IMR-90 (cell line): ENCODE measurements at regions not wholly inside any gene's neighbourhood (a gene's known extent, or its start where the extent isn't known, plus 50 kb on each side); places are given as distances from the start of the nearest gene placed in this dataset.

Experiments used
- ATAC-seq: fragments of 200-7000 bp; cut with Tn5 transposase; 2 replicates; pipeline ENCODE4 v1.9.1; 2020; ENCODE audit warnings: low read depth, mild to moderate bottlenecking, moderate library complexity
- BruUV-seq: library from RNA; stranded (reverse); fragments of 400-500 nt; replicated peaks from 2 replicates; lab custom pipeline; 2021; lab: Mats Ljungman, UMichigan
- CTCF ChIA-PET: fragments of 300-600 bp; formaldehyde crosslinking; extraction: SDS; loops from one replicate; lab custom pipeline; 2021; ENCODE audit warnings: antibody characterized with exemption; lab: Yijun Ruan, JAX
- POLR2A ChIA-PET: fragments of 300-600 bp; sonication (Branson Sonifier 250); formaldehyde crosslinking; loops from one replicate; lab custom pipeline; 2022; ENCODE audit warnings: antibody characterized with exemption; ENCODE audit not compliant: unreplicated experiment; lab: Charles Lee
- DNase-seq: peaks from one replicate; pipeline ENCODE4 v3.0.0; 2013
- H2AFZ ChIP-seq: replicated peaks from 2 replicates; pipeline ENCODE3; 2013; ENCODE audit warnings: low read length, mild to moderate bottlenecking; ENCODE audit not compliant: poor library complexity
- H2AK5ac ChIP-seq: 2 replicates; pipeline ENCODE4 v1.6.1; 2013; ENCODE audit warnings: low read depth, low read length, inconsistent platforms
- H2AK9ac ChIP-seq: replicated peaks from 2 replicates; pipeline ENCODE3; 2013; ENCODE audit warnings: mild to moderate bottlenecking, low read depth, low read length, moderate library complexity; ENCODE audit not compliant: poor library complexity
- H2BK120ac ChIP-seq: 2 replicates; pipeline ENCODE4 v1.6.1; 2013; ENCODE audit warnings: low read depth, low read length, inconsistent platforms
- H2BK15ac ChIP-seq: 3 replicates; pipeline ENCODE4 v1.6.1; 2013; ENCODE audit warnings: low read depth, low read length, inconsistent platforms
- H2BK20ac ChIP-seq: 2 replicates; pipeline ENCODE4 v1.6.1; 2013; ENCODE audit warnings: low read depth, mild to moderate bottlenecking, inconsistent platforms, low read length, moderate library complexity
- H2BK5ac ChIP-seq: 2 replicates; pipeline ENCODE4 v1.6.1; 2013; ENCODE audit warnings: mild to moderate bottlenecking, low read depth, low read length, inconsistent platforms; ENCODE audit not compliant: poor library complexity, severe bottlenecking
- H3K14ac ChIP-seq: replicated peaks from 2 replicates; pipeline ENCODE4 v1.6.1; 2013; ENCODE audit warnings: low read depth, low read length, inconsistent platforms
- H3K18ac ChIP-seq: 2 replicates; pipeline ENCODE4 v1.6.1; 2013; ENCODE audit warnings: low read depth, low read length, control low read depth
- H3K23ac ChIP-seq: 2 replicates; pipeline ENCODE4 v1.6.1; 2013; ENCODE audit warnings: low read depth, low read length, inconsistent platforms
- H3K27ac ChIP-seq: 2 replicates; pipeline ENCODE4 v1.5.1; 2013; ENCODE audit warnings: mild to moderate bottlenecking, control low read depth, low read length; ENCODE audit not compliant: insufficient read depth
- H3K27me3 ChIP-seq: 2 replicates; pipeline ENCODE4 v1.6.1; 2013; ENCODE audit warnings: low read length; ENCODE audit not compliant: control insufficient read depth, insufficient read depth
- H3K36me3 ChIP-seq: 2 replicates; pipeline ENCODE4 v1.6.1; 2013; ENCODE audit warnings: low read length, mixed read lengths; ENCODE audit not compliant: control insufficient read depth, insufficient read depth
- H3K4ac ChIP-seq: 2 replicates; pipeline ENCODE4 v1.6.1; 2013; ENCODE audit warnings: low read depth, low read length, inconsistent platforms
- H3K4me1 ChIP-seq: 2 replicates; pipeline ENCODE4 v1.6.1; 2013; ENCODE audit warnings: low read length, mixed read lengths; ENCODE audit not compliant: control insufficient read depth, insufficient read depth
- H3K4me2 ChIP-seq: 2 replicates; pipeline ENCODE4 v1.6.1; 2013; ENCODE audit warnings: low read depth, mild to moderate bottlenecking, control low read depth, low read length, moderate library complexity
- H3K4me3 ChIP-seq: 2 replicates; pipeline ENCODE4 v1.5.1; 2013; ENCODE audit warnings: low read depth, mild to moderate bottlenecking, control low read depth, low read length, moderate library complexity; ENCODE audit not compliant: insufficient read depth
- H3K56ac ChIP-seq: 2 replicates; pipeline ENCODE4 v1.6.1; 2013; ENCODE audit warnings: low read length, inconsistent platforms; ENCODE audit not compliant: insufficient read depth; ENCODE audit errors: extremely low read depth
- H3K79me1 ChIP-seq, 2 experiments: 2 replicates each; pipeline ENCODE4 v1.6.1; 2013; ENCODE audit warnings: low read length in 2 of 2, inconsistent platforms in 1 of 2, low read depth in 1 of 2
- H3K9ac ChIP-seq: 2 replicates; pipeline ENCODE4 v1.6.1; 2013; ENCODE audit warnings: low read depth, low read length, control low read depth
- H3K9me1 ChIP-seq: 2 replicates; pipeline ENCODE4 v1.6.1; 2013; ENCODE audit warnings: low read length, inconsistent platforms; ENCODE audit not compliant: insufficient read depth
- H3K9me3 ChIP-seq: 2 replicates; pipeline ENCODE4 v1.6.1; 2013; ENCODE audit warnings: low read length; ENCODE audit not compliant: control insufficient read depth, insufficient read depth
- H4K20me1 ChIP-seq: 2 replicates; pipeline ENCODE4 v1.6.1; 2013; ENCODE audit warnings: low read length, inconsistent platforms; ENCODE audit not compliant: insufficient read depth
- H4K5ac ChIP-seq: 2 replicates; pipeline ENCODE4 v1.6.1; 2013; ENCODE audit warnings: mild to moderate bottlenecking, low read depth, low read length, control low read depth
- H4K8ac ChIP-seq, 2 experiments: 2 replicates each; pipeline ENCODE4 v1.6.1; 2013; ENCODE audit warnings: low read depth in 2 of 2, low read length in 2 of 2, control low read depth in 1 of 2, inconsistent platforms in 1 of 2
- H4K91ac ChIP-seq: 2 replicates; pipeline ENCODE4 v1.6.1; 2013; ENCODE audit warnings: low read depth, low read length, inconsistent platforms; ENCODE audit not compliant: insufficient read depth
- ELK1 ChIP-seq: fragments of 150-350 bp; IDR thresholded peaks from 2 replicates; pipeline ENCODE4 v1.6.1; 2016; ENCODE audit warnings: low read depth, mild to moderate bottlenecking, low read length, moderate library complexity, borderline replicate concordance
- MXI1 ChIP-seq: IDR thresholded peaks from 2 replicates; pipeline ENCODE4 v1.6.1; 2012; ENCODE audit warnings: low read depth, mild to moderate bottlenecking, low read length, moderate library complexity, borderline replicate concordance
- POLR2A ChIP-seq: IDR thresholded peaks from 2 replicates; pipeline ENCODE4 v1.6.1; 2012; ENCODE audit warnings: mild to moderate bottlenecking, low read depth, low read length
- RFX5 ChIP-seq: IDR thresholded peaks from 2 replicates; pipeline ENCODE4 v1.8.0; 2012; ENCODE audit warnings: low read depth, mild to moderate bottlenecking, low read length, moderate library complexity
- WGBS, 2 experiments: methylation state at CpG; one replicate each; pipeline versions ENCODE4 v1.1.5 to v1.1.7; 2013; ENCODE audit warnings: missing lambda C conversion rate in 2 of 2; ENCODE audit not compliant: insufficient read length in 1 of 2; ENCODE audit errors: extremely low coverage in 2 of 2; 5-methylcytosine and 5-hydroxymethylcytosine counted together
- dilution Hi-C: fragments of 300-500 bp; cut with HindIII; formaldehyde crosslinking; loops from one replicate; pipeline ENCODE4 v1.14.3; 2018; ENCODE audit warnings: low sequenced_read_pairs; ENCODE audit not compliant: unreplicated experiment
- in situ Hi-C: fragments of 300-500 bp; cut with MboI; formaldehyde crosslinking; loops from 3 replicates; pipeline ENCODE4 v1.14.3; 2019; ENCODE audit warnings: low sequenced_read_pairs, inconsistent platforms, mixed read lengths
- intact Hi-C: fragments of 100-400 bp; cut with micrococcal nuclease; formaldehyde crosslinking; loops from 2 replicates; pipeline ENCODE4 v1.10.0; 2022
- TF ChIP-seq, protein P1 (sequence below): conservative IDR thresholded peaks from 2 replicates; pipeline ENCODE4 v1.5.1; 2012; ENCODE audit warnings: mild to moderate bottlenecking, low read depth, low read length, improper control_type of control experiment

- no peak overlapping the region for H3K14ac ChIP-seq
- intact Hi-C loops (no loop called here), in situ Hi-C loops (no loop called here), dilution Hi-C loops (no loop called here)
- no peak overlapping the region for H2BK15ac ChIP-seq
- no peak overlapping the region for H3K9ac ChIP-seq
- H3K36me3 ChIP-seq = no peaks in the 10 kb centered on the region
- H3K9me3 ChIP-seq = peaks cover 12% of the 10 kb centered on the region; the same call in 1 of the 2 replicates
- ATAC-seq (no peak), DNase-seq (no peak)
- H3K4me2 ChIP-seq = no peak overlapping the region
- H3K4me1 ChIP-seq = no peaks in the 10 kb centered on the region
- no peaks in the 10 kb centered on the region for H3K9me1 ChIP-seq
- no peak for TF ChIP-seq ELK1
- TF ChIP-seq MXI1 = no peak
- TF ChIP-seq POLR2A = no peak
- TF ChIP-seq RFX5 = no peak
- TF ChIP-seq, protein P1, sequence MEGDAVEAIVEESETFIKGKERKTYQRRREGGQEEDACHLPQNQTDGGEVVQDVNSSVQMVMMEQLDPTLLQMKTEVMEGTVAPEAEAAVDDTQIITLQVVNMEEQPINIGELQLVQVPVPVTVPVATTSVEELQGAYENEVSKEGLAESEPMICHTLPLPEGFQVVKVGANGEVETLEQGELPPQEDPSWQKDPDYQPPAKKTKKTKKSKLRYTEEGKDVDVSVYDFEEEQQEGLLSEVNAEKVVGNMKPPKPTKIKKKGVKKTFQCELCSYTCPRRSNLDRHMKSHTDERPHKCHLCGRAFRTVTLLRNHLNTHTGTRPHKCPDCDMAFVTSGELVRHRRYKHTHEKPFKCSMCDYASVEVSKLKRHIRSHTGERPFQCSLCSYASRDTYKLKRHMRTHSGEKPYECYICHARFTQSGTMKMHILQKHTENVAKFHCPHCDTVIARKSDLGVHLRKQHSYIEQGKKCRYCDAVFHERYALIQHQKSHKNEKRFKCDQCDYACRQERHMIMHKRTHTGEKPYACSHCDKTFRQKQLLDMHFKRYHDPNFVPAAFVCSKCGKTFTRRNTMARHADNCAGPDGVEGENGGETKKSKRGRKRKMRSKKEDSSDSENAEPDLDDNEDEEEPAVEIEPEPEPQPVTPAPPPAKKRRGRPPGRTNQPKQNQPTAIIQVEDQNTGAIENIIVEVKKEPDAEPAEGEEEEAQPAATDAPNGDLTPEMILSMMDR = no peak
- H4K8ac ChIP-seq = no peak overlapping the region
- no peak overlapping the region for H3K4me3 ChIP-seq
- H2AK9ac ChIP-seq = no peak overlapping the region
- no CpG with 5 or more reads among the region's 1 CpG for WGBS, 2 experiments
- no TSS peak for BruUV-seq
- H3K56ac ChIP-seq = no peak overlapping the region
- H2AFZ ChIP-seq = no peak overlapping the region
- H4K20me1 ChIP-seq = no peaks in the 10 kb centered on the region
- H4K5ac ChIP-seq = no peak overlapping the region
- no peak overlapping the region for H2BK20ac ChIP-seq
- H3K27ac ChIP-seq = no peak overlapping the region
- H4K91ac ChIP-seq = no peak overlapping the region
- H3K27me3 ChIP-seq = no peaks in the 10 kb centered on the region
- POLR2A ChIA-PET = no interaction called here
- H3K4ac ChIP-seq = no peak overlapping the region
- no peak overlapping the region for H3K23ac ChIP-seq
- no peak overlapping the region for H2BK120ac ChIP-seq
- no peak overlapping the region for H2BK5ac ChIP-seq
- CTCF ChIA-PET = no interaction called here
- no peaks in the 10 kb centered on the region for H3K79me1 ChIP-seq
- no peak overlapping the region for H3K18ac ChIP-seq
- no peak overlapping the region for H2AK5ac ChIP-seq
These were observed 401.5 kb downstream of the NPHP4 start for GRCh38 chr1:5590717-5591116.
